ENCODE measurements at regions not wholly inside any gene's neighbourhood (a gene's known extent, or its start where the extent isn't known, plus 50 kb on each side); places are given as distances from the start of the nearest gene placed in this dataset.

DNA sequence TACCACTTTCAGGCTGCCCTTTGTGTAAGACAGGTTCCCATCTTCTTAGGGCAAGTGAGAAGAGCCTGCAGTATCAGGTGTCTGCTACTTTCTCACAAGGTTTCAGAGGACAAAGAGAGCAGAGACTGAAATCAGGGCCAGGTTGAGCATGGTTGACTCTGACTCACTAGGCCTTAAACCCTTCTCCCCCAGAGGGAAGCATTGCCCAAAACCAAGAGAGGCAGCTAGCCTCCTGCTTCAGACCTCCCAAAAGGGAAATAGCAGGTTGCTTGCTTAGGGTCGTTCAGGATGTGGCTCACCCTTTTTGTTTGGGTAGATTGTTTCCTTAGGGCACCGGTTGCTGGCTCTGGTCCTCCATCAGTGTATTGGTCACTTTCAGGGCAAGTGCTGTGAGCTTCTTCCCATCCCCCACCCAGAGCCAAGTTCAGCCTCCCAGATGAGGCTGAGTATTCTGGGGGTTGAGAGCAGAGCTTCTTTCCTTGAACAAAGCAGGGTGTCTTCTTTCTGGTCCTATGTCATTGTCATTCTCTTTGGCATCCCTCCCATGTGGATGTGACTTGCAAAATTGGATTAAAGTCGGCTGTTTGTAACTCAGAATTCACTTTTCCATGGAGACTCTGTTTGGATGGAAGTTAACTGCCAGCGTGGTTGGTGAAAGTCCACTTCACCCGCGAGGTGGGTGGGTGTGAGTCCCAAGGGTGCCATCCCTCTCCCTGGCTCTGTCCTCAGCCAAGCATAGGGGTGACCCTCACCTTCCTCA, 55.5 kb upstream of the GALNT2 start:
- ChIA-PET POLR2A (no interaction called here), CTCF (interaction anchor here (2.1 kb wide), 1 partner anchor 14 kb away, joined by 4 read pairs; no protein-coding TSS in a partner anchor)
- DNase-seq (ENCODE audit: extremely low spot score), result no peak
- no peak for TF ChIP-seq CTCF (IDR thresholded peaks at IDR 0.05; ENCODE audit: control extremely low read depth, extremely low read depth, low read depth, missing control alignments)

GRCh38 chr1:230012093-230012393, 55.0 kb upstream of the GALNT2 start:
- no peak for DNase-seq (ENCODE audit: extremely low spot score)
- ChIA-PET POLR2A (no interaction called here), CTCF (interaction anchor here (0.7 to 2.1 kb wide), 3 partner anchors 10 to 22 kb away, joined by 3 to 4 read pairs (median 3); no protein-coding TSS in a partner anchor)
- TF ChIP-seq CTCF (IDR thresholded peaks at IDR 0.05; ENCODE audit: control extremely low read depth, extremely low read depth, low read depth, missing control alignments), result no peak

DNA sequence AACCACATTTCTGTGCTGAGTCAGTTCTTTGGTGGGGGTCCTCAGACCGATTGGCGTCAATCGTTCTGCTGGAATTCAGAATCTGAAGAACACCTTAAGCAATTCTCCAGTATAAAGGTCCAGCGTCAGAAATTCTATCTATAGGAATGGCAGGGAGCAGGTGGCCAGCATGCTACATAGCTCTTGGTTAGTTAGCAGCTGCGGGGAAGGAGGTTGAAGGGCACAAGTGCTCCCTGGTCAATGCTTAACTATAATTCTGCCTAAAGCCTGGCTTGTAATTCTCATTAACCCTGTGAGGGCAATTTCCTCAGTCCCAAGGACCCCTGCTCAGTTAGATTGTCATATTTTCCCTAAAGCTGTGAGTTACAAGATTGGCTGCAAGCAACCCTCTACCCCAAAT, 54.3 kb upstream of the GALNT2 start:
- CTCF ChIA-PET, result interaction anchor here (0.7 to 2.1 kb wide), 4 partner anchors 10 to 23 kb away, joined by 3 to 4 read pairs (median 3); no protein-coding TSS in a partner anchor
- no peak for TF ChIP-seq CTCF (IDR thresholded peaks at IDR 0.05; ENCODE audit: control extremely low read depth, extremely low read depth, low read depth, missing control alignments)

DNA sequence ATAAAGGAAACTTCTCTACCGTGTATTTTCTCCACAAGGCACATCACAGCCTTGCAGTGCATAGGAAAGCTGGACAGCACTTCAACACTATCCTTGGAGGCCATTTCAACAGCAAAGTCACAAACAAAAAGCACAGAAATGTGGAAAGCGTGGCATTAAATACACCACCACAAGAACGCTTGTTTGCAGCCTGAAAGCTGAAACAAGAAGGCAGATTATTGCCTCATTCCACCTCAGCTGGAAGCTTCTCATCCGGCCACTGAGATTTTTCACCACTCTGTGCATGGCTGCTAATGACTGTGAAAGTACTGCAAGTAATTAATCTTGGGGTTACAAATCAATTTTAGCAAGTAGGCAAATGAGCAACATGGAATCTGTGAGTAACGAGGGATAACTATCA, 50.9 kb upstream of the GALNT2 start:
- TF ChIP-seq CTCF (IDR thresholded peaks at IDR 0.05; ENCODE audit: control extremely low read depth, extremely low read depth, low read depth, missing control alignments), result no peak
- no peak for DNase-seq (ENCODE audit: extremely low spot score)
- ChIA-PET CTCF (interaction anchor here (1.3 to 1.5 kb wide), 2 partner anchors 15 to 25 kb away, joined by 3 to 4 read pairs; no protein-coding TSS in a partner anchor), POLR2A (no interaction called here)

More for the DNA sequence above, 54.3 kb upstream of the GALNT2 start:
- DNase-seq (ENCODE audit: extremely low spot score), result no peak
- POLR2A ChIA-PET, result no interaction called here

All from GM10248 (cell line).